Trophoblast cell (in vitro differentiated cells and primary cell): ENCODE measurements at regions not wholly inside any gene's neighbourhood (a gene's known extent, or its start where the extent isn't known, plus 50 kb on each side); places are given as distances from the start of the nearest gene placed in this dataset.
"Not testable (repeated sequence)": the region's sequence is repeated elsewhere in the genome, so short reads cannot be mapped to it uniquely, and the experiment has no call there.

Source experiments
- DNase-seq, 2 donors: peaks; one replicate each; pipeline ENCODE4 v3.0.0-alpha.2; 2016
- H2AFZ ChIP-seq: 2 replicates; pipeline ENCODE4 v1.6.1; 2013; ENCODE audit warnings: low read length, moderate library complexity, mild to moderate bottlenecking; ENCODE audit not compliant: insufficient read depth, poor library complexity
- H2AK5ac ChIP-seq: 2 replicates; pipeline ENCODE4 v1.6.1; 2013; ENCODE audit warnings: mild to moderate bottlenecking, low read length
- H2BK120ac ChIP-seq: 2 replicates; pipeline ENCODE4 v1.6.1; 2013; ENCODE audit warnings: low read length, mild to moderate bottlenecking, moderate library complexity; ENCODE audit not compliant: insufficient read depth, poor library complexity
- H2BK12ac ChIP-seq: 2 replicates; pipeline ENCODE4 v1.6.1; 2013; ENCODE audit warnings: mild to moderate bottlenecking, low read length, moderate library complexity
- H2BK5ac ChIP-seq: 2 replicates; pipeline ENCODE4 v1.6.1; 2013; ENCODE audit warnings: low read length, low read depth, moderate library complexity, mild to moderate bottlenecking; ENCODE audit not compliant: poor library complexity
- H3K14ac ChIP-seq: 2 replicates; pipeline ENCODE4 v1.6.1; 2013; ENCODE audit warnings: mild to moderate bottlenecking, low read length
- H3K18ac ChIP-seq: 2 replicates; pipeline ENCODE4 v1.6.1; 2013; ENCODE audit warnings: mild to moderate bottlenecking, low read length
- H3K23ac ChIP-seq: 2 replicates; pipeline ENCODE4 v1.6.1; 2013; ENCODE audit warnings: low read length
- H3K27ac ChIP-seq: 2 replicates; pipeline ENCODE4 v1.5.1; 2013; ENCODE audit warnings: low read depth, mild to moderate bottlenecking, inconsistent platforms, low read length, moderate library complexity
- H3K27me3 ChIP-seq: 2 replicates; pipeline ENCODE4 v1.6.1; 2013; ENCODE audit warnings: inconsistent platforms, mild to moderate bottlenecking, low read length, moderate library complexity; ENCODE audit not compliant: insufficient read depth
- H3K36me3 ChIP-seq, 2 experiments: 1 replicate in 1 of 2; 2 replicates in 1 of 2; pipeline ENCODE4 v1.6.1; 2013; ENCODE audit warnings: low read length in 2 of 2, mild to moderate bottlenecking in 2 of 2, moderate library complexity in 1 of 2; ENCODE audit not compliant: insufficient read depth in 2 of 2, control insufficient read depth in 1 of 2
- H3K4ac ChIP-seq: 2 replicates; pipeline ENCODE4 v1.6.1; 2013; ENCODE audit warnings: low read depth, mild to moderate bottlenecking, low read length, moderate library complexity
- H3K4me1 ChIP-seq, 2 experiments: 1 replicate in 1 of 2; 2 replicates in 1 of 2; pipeline ENCODE4 v1.6.1; 2013; ENCODE audit warnings: low read length in 2 of 2, mild to moderate bottlenecking in 2 of 2, moderate library complexity in 1 of 2; ENCODE audit not compliant: insufficient read depth in 2 of 2, control insufficient read depth in 1 of 2
- H3K4me2 ChIP-seq: 2 replicates; pipeline ENCODE4 v1.6.1; 2013; ENCODE audit warnings: inconsistent platforms, mild to moderate bottlenecking, low read length, moderate library complexity
- H3K4me3 ChIP-seq: 2 replicates; pipeline ENCODE4 v1.5.1; 2013; ENCODE audit warnings: mild to moderate bottlenecking, low read depth, low read length, inconsistent platforms
- H3K79me1 ChIP-seq: one replicate; pipeline ENCODE4 v1.6.1; 2013; ENCODE audit warnings: low read length
- H3K79me2 ChIP-seq: 2 replicates; pipeline ENCODE4 v1.6.1; 2013; ENCODE audit warnings: low read length, mild to moderate bottlenecking; ENCODE audit not compliant: control insufficient read depth, insufficient read depth, poor library complexity
- H3K9ac ChIP-seq: 2 replicates; pipeline ENCODE4 v1.6.1; 2013; ENCODE audit warnings: mild to moderate bottlenecking, low read length
- H3K9me3 ChIP-seq: 2 replicates; pipeline ENCODE4 v1.6.1; 2013; ENCODE audit warnings: low read depth, mild to moderate bottlenecking, control low read depth, inconsistent platforms, low read length; ENCODE audit not compliant: insufficient read depth
- H4K12ac ChIP-seq: 2 replicates; pipeline ENCODE4 v1.6.1; 2013; ENCODE audit warnings: low read depth, mild to moderate bottlenecking, low read length, moderate library complexity
- H4K8ac ChIP-seq: 2 replicates; pipeline ENCODE4 v1.6.1; 2013; ENCODE audit warnings: low read depth, mild to moderate bottlenecking, low read length, moderate library complexity
- H4K91ac ChIP-seq: one replicate; pipeline ENCODE4 v1.6.1; 2013; ENCODE audit warnings: low read depth, mild to moderate bottlenecking, low read length, moderate library complexity
- WGBS: extraction: QIAGEN DNeasy Blood & Tissue Kit; methylation state at CpG from one replicate; pipeline ENCODE4 v1.1.7; 2013; ENCODE audit warnings: missing lambda C conversion rate; ENCODE audit not compliant: insufficient read length, insufficient coverage; ENCODE audit errors: extremely low coverage; 5-methylcytosine and 5-hydroxymethylcytosine counted together

- no peak overlapping the region for H2BK12ac ChIP-seq
- WGBS = no CpG with 5 or more reads among the region's 12 CpGs
- H3K4ac ChIP-seq = no peak overlapping the region
- no peak overlapping the region for H3K18ac ChIP-seq
- H3K4me3 ChIP-seq = no peak overlapping the region
- H4K91ac ChIP-seq = no peak overlapping the region
- H2AFZ ChIP-seq = no peak overlapping the region
- H3K79me1 ChIP-seq = no peaks in the 10 kb centered on the region
- no peaks in the 10 kb centered on the region for H3K27me3 ChIP-seq
- no peaks in the 10 kb centered on the region for H3K79me2 ChIP-seq
- no peak overlapping the region for H3K27ac ChIP-seq
- H3K14ac ChIP-seq = no peak overlapping the region
- no peak overlapping the region for H3K9ac ChIP-seq
- no peak overlapping the region for H3K4me2 ChIP-seq
- no peaks in the 10 kb centered on the region for H3K4me1 ChIP-seq
- DNase-seq = no peak
- H3K36me3 ChIP-seq = no peaks in the 10 kb centered on the region
- H4K8ac ChIP-seq = no peak overlapping the region
- no peak overlapping the region for H4K12ac ChIP-seq
- no peak overlapping the region for H2BK5ac ChIP-seq
- H3K23ac ChIP-seq = no peak overlapping the region
- peaks cover 88% of the 10 kb centered on the region for H3K9me3 ChIP-seq
- no peak overlapping the region for H2AK5ac ChIP-seq
- no peak overlapping the region for H2BK120ac ChIP-seq
These were observed 639.1 kb downstream of the TBC1D22A start for GRCh38 chr22:47401592-47401898.

GRCh38 chr22:47400701-47401591 lies 638.5 kb downstream of the TBC1D22A start:
- H3K14ac ChIP-seq = no peak overlapping the region
- H3K27ac ChIP-seq = no peak overlapping the region
- H2AK5ac ChIP-seq = no peak overlapping the region
- H3K4me3 ChIP-seq = peak overlapping the region; percentile 44
- no peak overlapping the region for H2BK12ac ChIP-seq
- H3K4ac ChIP-seq = no peak overlapping the region
- no peak overlapping the region for H3K4me2 ChIP-seq
- H3K9me3 ChIP-seq = peaks cover 89% of the 10 kb centered on the region
- no peak overlapping the region for H4K91ac ChIP-seq
- H3K18ac ChIP-seq = no peak overlapping the region
- no peak overlapping the region for H3K23ac ChIP-seq
- no peak overlapping the region for H2BK120ac ChIP-seq
- no peaks in the 10 kb centered on the region for H3K79me1 ChIP-seq
- H3K79me2 ChIP-seq = no peaks in the 10 kb centered on the region
- H4K8ac ChIP-seq = no peak overlapping the region
- H2AFZ ChIP-seq = no peak overlapping the region
- DNase-seq = no peak
- no peak overlapping the region for H4K12ac ChIP-seq
- H3K9ac ChIP-seq = no peak overlapping the region
- H3K36me3 ChIP-seq = no peaks in the 10 kb centered on the region
- H3K27me3 ChIP-seq = no peaks in the 10 kb centered on the region
- no peak overlapping the region for H2BK5ac ChIP-seq
- WGBS = no CpG with 5 or more reads among the region's 28 CpGs
- no peaks in the 10 kb centered on the region for H3K4me1 ChIP-seq

- not testable (repeated sequence) for H2BK12ac ChIP-seq, H3K27ac ChIP-seq
- WGBS = no CpG with 5 or more reads among the region's 10 CpGs
These were observed 637.7 kb downstream of the TBC1D22A start for GRCh38 chr22:47400131-47400530.

GRCh38 chr22:47398921-47399790 lies 636.7 kb downstream of the TBC1D22A start:
- Histone ChIP-seq H3K36me3 (no peaks in the 10 kb centered on the region), H3K14ac (no peak overlapping the region), H3K27me3 (no peaks in the 10 kb centered on the region), H3K18ac (no peak overlapping the region), H4K8ac (no peak overlapping the region), H2BK12ac (no peak overlapping the region), H2AFZ (no peak overlapping the region), H3K9me3 (peaks cover 87% of the 10 kb centered on the region), H2BK5ac (no peak overlapping the region), H3K4ac (no peak overlapping the region), H3K4me2 (no peak overlapping the region), H3K27ac (no peak overlapping the region), H3K23ac (no peak overlapping the region), H2BK120ac (no peak overlapping the region), H3K4me1 (no peaks in the 10 kb centered on the region), H3K4me3 (no peak overlapping the region), H3K79me2 (no peaks in the 10 kb centered on the region), H3K79me1 (no peaks in the 10 kb centered on the region), H4K12ac (no peak overlapping the region), H3K9ac (no peak overlapping the region), H4K91ac (no peak overlapping the region), H2AK5ac (no peak overlapping the region)
- no CpG with 5 or more reads among the region's 21 CpGs for WGBS
- DNase-seq = no peak

More at GRCh38 chr22:47400131-47400530, 637.7 kb downstream of the TBC1D22A start:
- H2AFZ ChIP-seq, H3K9ac ChIP-seq, H2AK5ac ChIP-seq, H2BK5ac ChIP-seq, DNase-seq, H4K91ac ChIP-seq, H3K14ac ChIP-seq, H3K36me3 ChIP-seq, H3K79me1 ChIP-seq, H3K18ac ChIP-seq, H3K4me2 ChIP-seq, H3K4me3 ChIP-seq, H3K23ac ChIP-seq, H3K79me2 ChIP-seq, H4K12ac ChIP-seq, H4K8ac ChIP-seq, H3K27me3 ChIP-seq, H3K4me1 ChIP-seq, H2BK120ac ChIP-seq, H3K4ac ChIP-seq: not testable (repeated sequence)
- H3K9me3 ChIP-seq = peaks cover 89% of the 10 kb centered on the region
